Mesenchymal stem cell (in vitro differentiated cells and primary cell): ENCODE measurements at regions not wholly inside any gene's neighbourhood (a gene's known extent, or its start where the extent isn't known, plus 50 kb on each side); places are given as distances from the start of the nearest gene placed in this dataset.

Experiments
- DNase-seq: peaks from one replicate; pipeline ENCODE4 v3.0.0-alpha.2; 2013
- H2AFZ ChIP-seq: one replicate; pipeline ENCODE4 v1.6.1; 2013; ENCODE audit warnings: low read depth, mild to moderate bottlenecking, control low read depth, inconsistent platforms, low read length, moderate library complexity
- H2AK5ac ChIP-seq: 2 replicates; pipeline ENCODE4 v1.6.1; 2013; ENCODE audit warnings: low read length, moderate library complexity, mild to moderate bottlenecking, inconsistent platforms; ENCODE audit not compliant: severe bottlenecking
- H2BK120ac ChIP-seq: one replicate; pipeline ENCODE4 v1.6.1; 2013; ENCODE audit warnings: low read depth, mild to moderate bottlenecking, inconsistent platforms, low read length, moderate library complexity
- H2BK12ac ChIP-seq, 2 experiments: one replicate each; pipeline ENCODE4 v1.6.1; 2013; ENCODE audit warnings: inconsistent platforms in 2 of 2, low read length in 2 of 2, mild to moderate bottlenecking in 2 of 2, moderate library complexity in 2 of 2, control low read depth in 1 of 2
- H2BK15ac ChIP-seq: one replicate; pipeline ENCODE4 v1.6.1; 2013; ENCODE audit warnings: mild to moderate bottlenecking, low read depth, inconsistent platforms; ENCODE audit not compliant: poor library complexity, severe bottlenecking
- H2BK5ac ChIP-seq: 2 replicates; pipeline ENCODE4 v1.6.1; 2013; ENCODE audit warnings: low read depth, mild to moderate bottlenecking, low read length, control low read depth, inconsistent platforms; ENCODE audit not compliant: poor library complexity, severe bottlenecking
- H3K14ac ChIP-seq, 2 experiments: one replicate each; pipeline ENCODE4 v1.6.1; 2013; ENCODE audit warnings: inconsistent platforms in 2 of 2, low read length in 2 of 2, control low read depth in 1 of 2, mild to moderate bottlenecking in 1 of 2, moderate library complexity in 1 of 2
- H3K18ac ChIP-seq, 2 experiments: one replicate each; pipeline ENCODE4 v1.6.1; 2013; ENCODE audit warnings: inconsistent platforms in 2 of 2, low read length in 2 of 2, control low read depth in 1 of 2, low read depth in 1 of 2, mild to moderate bottlenecking in 1 of 2
- H3K23ac ChIP-seq, 2 experiments: one replicate each; pipeline ENCODE4 v1.6.1; 2013; ENCODE audit warnings: inconsistent platforms in 2 of 2, low read length in 2 of 2, mild to moderate bottlenecking in 2 of 2, moderate library complexity in 2 of 2, control low read depth in 1 of 2
- H3K27ac ChIP-seq: 2 replicates; pipeline ENCODE4 v1.5.1; 2013; ENCODE audit warnings: mild to moderate bottlenecking, moderate library complexity, low read length, control low read depth, inconsistent platforms; ENCODE audit not compliant: poor library complexity, severe bottlenecking
- H3K27me3 ChIP-seq, 2 experiments: 2 replicates each; pipeline versions ENCODE4 v1.6.1 to v1.7.0; 2013; ENCODE audit warnings: low read length in 2 of 2, mild to moderate bottlenecking in 2 of 2, moderate library complexity in 2 of 2, control low read depth in 1 of 2, inconsistent platforms in 1 of 2; ENCODE audit not compliant: control insufficient read depth in 1 of 2, insufficient read depth in 1 of 2
- H3K36me3 ChIP-seq, 2 experiments: 2 replicates each; pipeline versions ENCODE4 v1.6.1 to v1.7.0; 2013; ENCODE audit warnings: low read length in 2 of 2, control low read depth in 1 of 2, inconsistent platforms in 1 of 2, low read depth in 1 of 2, mild to moderate bottlenecking in 1 of 2; ENCODE audit not compliant: insufficient read depth in 2 of 2, control insufficient read depth in 1 of 2
- H3K4ac ChIP-seq, 2 experiments: one replicate each; pipeline ENCODE4 v1.6.1; 2013; ENCODE audit warnings: inconsistent platforms in 2 of 2, low read length in 2 of 2, mild to moderate bottlenecking in 2 of 2, moderate library complexity in 2 of 2, control low read depth in 1 of 2, low read depth in 1 of 2
- H3K4me1 ChIP-seq: 2 replicates; pipeline ENCODE4 v1.6.1; 2013; ENCODE audit warnings: low read depth, low read length, control low read depth; ENCODE audit not compliant: control insufficient read depth, insufficient read depth
- H3K4me2 ChIP-seq: 2 replicates; pipeline ENCODE4 v1.6.1; 2013; ENCODE audit warnings: low read length, mild to moderate bottlenecking, inconsistent platforms; ENCODE audit not compliant: poor library complexity, severe bottlenecking
- H3K4me3 ChIP-seq, 2 experiments: 2 replicates each; pipeline versions ENCODE4 v1.5.1 to v1.7.0; 2013; ENCODE audit warnings: low read length in 2 of 2, mild to moderate bottlenecking in 2 of 2, control low read depth in 1 of 2, low read depth in 1 of 2; ENCODE audit not compliant: insufficient read depth in 1 of 2
- H3K79me1 ChIP-seq: replicated peaks from 2 replicates; pipeline ENCODE4 v1.6.1; 2013; ENCODE audit warnings: mild to moderate bottlenecking, control low read depth, low read length, inconsistent platforms; ENCODE audit not compliant: poor library complexity, severe bottlenecking
- H3K9ac ChIP-seq: 2 replicates; pipeline ENCODE4 v1.7.0; 2013; ENCODE audit warnings: mild to moderate bottlenecking, low read length, moderate library complexity
- H3K9me3 ChIP-seq: 2 replicates; pipeline ENCODE4 v1.7.0; 2013; ENCODE audit warnings: mild to moderate bottlenecking, low read length; ENCODE audit not compliant: control insufficient read depth
- H4K8ac ChIP-seq: one replicate; pipeline ENCODE4 v1.6.1; 2013; ENCODE audit warnings: inconsistent platforms, mild to moderate bottlenecking, low read length, moderate library complexity
- H4K91ac ChIP-seq: one replicate; pipeline ENCODE4 v1.6.1; 2013; ENCODE audit warnings: mild to moderate bottlenecking, low read length, inconsistent platforms
- WGBS: methylation state at CpG from one replicate; pipeline ENCODE4 v1.1.7; 2013; ENCODE audit warnings: mixed read lengths; 5-methylcytosine and 5-hydroxymethylcytosine counted together

DNA sequence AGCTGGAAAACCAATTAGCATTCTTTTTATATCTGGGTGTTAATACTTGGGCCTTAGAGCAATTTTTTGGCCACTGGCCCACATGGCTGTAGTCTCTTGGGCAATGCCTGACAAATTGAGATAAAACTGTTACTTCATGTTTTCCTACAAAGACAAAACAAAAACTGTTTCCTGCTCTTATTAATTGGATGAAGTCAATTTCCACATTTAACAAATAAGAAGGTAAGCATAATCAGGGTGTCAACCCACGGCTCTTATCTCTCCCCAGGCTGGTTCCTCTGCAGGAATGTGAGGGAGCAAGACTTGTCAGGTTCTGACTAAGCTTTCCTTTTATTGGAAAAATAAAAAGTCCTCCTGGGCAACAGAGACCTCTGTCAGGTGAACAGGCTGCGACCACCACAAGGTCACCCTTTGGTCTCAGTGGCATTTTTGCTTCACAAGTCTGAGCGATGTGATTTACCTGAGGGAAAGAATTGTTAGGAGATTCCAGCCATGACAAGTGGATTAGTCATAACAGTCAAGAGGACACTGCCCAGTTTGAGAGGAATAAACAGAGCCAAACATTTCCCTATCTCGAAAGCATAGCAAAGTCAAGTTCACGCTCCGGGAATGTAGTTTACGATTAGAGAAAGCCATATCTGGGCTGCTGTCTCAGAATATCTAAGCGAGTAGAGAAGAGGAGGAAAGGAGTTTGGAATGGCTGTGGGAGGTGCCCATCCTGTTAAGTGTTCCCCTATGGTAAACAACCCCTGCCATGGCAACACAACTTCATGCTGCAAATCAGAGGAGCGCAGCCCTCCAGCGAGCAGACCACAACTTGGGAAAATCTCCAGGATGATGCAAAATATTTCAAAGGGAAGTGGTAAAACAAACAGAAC, 144.4 kb downstream of the TES start:
- H2BK120ac ChIP-seq: peak overlapping the region; percentile 93
- H3K9me3 ChIP-seq: no peaks in the 10 kb centered on the region
- peak overlapping the region; percentile 87 for H3K9ac ChIP-seq
- peak overlapping the region; percentile 41 for H3K4me2 ChIP-seq
- peak overlapping the region; percentile 15 to 81 for H3K18ac ChIP-seq
- H3K4me1 ChIP-seq: peaks cover 6% of the 10 kb centered on the region
- no peak overlapping the region for H2BK15ac ChIP-seq
- H3K79me1 ChIP-seq: no peaks in the 10 kb centered on the region
- peak; percentile 100 for DNase-seq
- H2BK5ac ChIP-seq: peak overlapping the region; percentile 51
- no peak overlapping the region for H4K8ac ChIP-seq
- H2AK5ac ChIP-seq: peak overlapping the region; percentile 99
- H4K91ac ChIP-seq: peak overlapping the region; percentile 15
- H3K36me3 ChIP-seq: no peaks in the 10 kb centered on the region
- no peak overlapping the region for H3K23ac ChIP-seq
- H2AFZ ChIP-seq: no peak overlapping the region
- H2BK12ac ChIP-seq: peak overlapping the region in 1 of 2 experiments; percentile 77
- H3K27me3 ChIP-seq: no peaks in the 10 kb centered on the region
- H3K27ac ChIP-seq: peak overlapping the region; percentile 93
- 4% methylated on average over 10 of the region's 10 CpGs for WGBS
- H3K14ac ChIP-seq: no peak overlapping the region
- H3K4me3 ChIP-seq: peak overlapping the region in 1 of 2 experiments; percentile 67
- peak overlapping the region in 1 of 2 experiments; percentile 80 for H3K4ac ChIP-seq

DNA sequence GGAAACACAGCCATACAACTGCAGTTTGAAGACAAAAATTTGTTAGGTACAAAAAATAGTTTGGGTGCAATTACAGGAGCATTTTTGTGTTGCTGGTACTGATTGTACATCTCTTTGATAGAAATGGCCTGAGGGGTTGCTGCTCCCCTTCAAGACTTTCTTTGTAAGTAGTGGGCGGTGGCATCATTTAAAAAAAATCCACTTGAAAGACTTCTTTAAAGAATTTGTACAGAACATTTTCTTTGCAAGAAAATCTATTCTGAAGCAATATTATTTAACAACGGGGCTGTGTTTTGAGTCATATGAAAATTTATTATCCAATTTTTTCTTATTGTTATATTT, 144.1 kb upstream of the CAV2 start:
- Histone ChIP-seq H3K4me2 (peak overlapping the region; percentile 41), H2BK5ac (no peak overlapping the region), H2AFZ (no peak overlapping the region), H3K23ac (no peak overlapping the region), H2AK5ac (no peak overlapping the region), H3K14ac (no peak overlapping the region), H4K8ac (no peak overlapping the region), H4K91ac (no peak overlapping the region), H3K9me3 (no peaks in the 10 kb centered on the region), H3K9ac (peak overlapping the region; percentile 87), H3K18ac (no peak overlapping the region), H2BK12ac (no peak overlapping the region), H2BK15ac (no peak overlapping the region), H3K79me1 (no peaks in the 10 kb centered on the region), H3K4ac (no peak overlapping the region), H3K4me3 (peak overlapping the region in 1 of 2 experiments; percentile 67), H3K27me3 (no peaks in the 10 kb centered on the region), H3K4me1 (peaks cover 6% of the 10 kb centered on the region), H2BK120ac (peak overlapping the region; percentile 94), H3K27ac (peak overlapping the region; percentile 93), H3K36me3 (no peaks in the 10 kb centered on the region)
- WGBS: no CpG with 5 or more reads among the region's 2 CpGs
- DNase-seq: no peak

DNA sequence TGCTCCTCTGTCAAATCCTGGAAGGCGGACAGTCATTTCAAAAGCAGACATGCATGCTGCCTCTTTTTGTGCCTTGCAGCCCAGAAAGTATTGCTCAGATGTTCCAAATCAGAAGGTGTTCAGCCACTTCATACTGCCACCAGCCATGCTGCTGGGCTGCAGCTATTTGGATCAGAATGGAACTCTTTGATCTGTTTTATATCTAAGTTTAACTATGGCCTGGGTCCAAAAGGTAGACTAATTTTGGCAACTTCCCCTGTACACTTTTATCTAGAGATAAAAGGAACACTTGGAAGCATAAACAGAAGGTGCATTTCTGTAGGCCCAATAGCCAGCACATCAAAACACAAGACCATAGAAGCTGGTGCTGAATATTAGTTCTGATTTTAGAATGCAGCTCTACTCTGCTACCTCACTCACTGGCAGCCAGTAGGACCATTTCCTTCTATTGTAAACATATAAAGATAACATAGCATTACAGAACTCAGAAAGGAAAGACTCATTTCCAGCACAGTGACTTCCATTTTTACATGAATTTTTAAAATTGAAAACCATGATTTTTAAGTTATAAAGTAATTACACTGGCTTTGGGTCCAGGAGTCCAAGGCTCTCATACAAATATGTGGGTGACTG, 143.1 kb upstream of the CAV2 start:
- H3K4me2 ChIP-seq: no peak overlapping the region
- 100% methylated on average over 1 of the region's 1 CpG for WGBS
- peak overlapping the region; percentile 89 for H2BK15ac ChIP-seq
- H2AK5ac ChIP-seq: peak overlapping the region; percentile 92
- H2BK12ac ChIP-seq: peak overlapping the region; percentile 85 to 86
- H2BK5ac ChIP-seq: peak overlapping the region; percentile 8
- H3K4me3 ChIP-seq: no peak overlapping the region
- H3K23ac ChIP-seq: no peak overlapping the region
- peak overlapping the region; percentile 87 for H3K9ac ChIP-seq
- H3K79me1 ChIP-seq: no peaks in the 10 kb centered on the region
- H3K27ac ChIP-seq: peak overlapping the region; percentile 75
- no peaks in the 10 kb centered on the region for H3K36me3 ChIP-seq
- no peak overlapping the region for H4K91ac ChIP-seq
- no peak overlapping the region for H4K8ac ChIP-seq
- DNase-seq: peak; percentile 33
- peak overlapping the region; percentile 46 to 88 for H3K4ac ChIP-seq
- no peaks in the 10 kb centered on the region for H3K27me3 ChIP-seq
- no peaks in the 10 kb centered on the region for H3K9me3 ChIP-seq
- peak overlapping the region in 1 of 2 experiments; percentile 18 for H3K14ac ChIP-seq
- peak overlapping the region; percentile 71 to 91 for H3K18ac ChIP-seq
- H3K4me1 ChIP-seq: peaks cover 6% of the 10 kb centered on the region
- peak overlapping the region; percentile 94 for H2BK120ac ChIP-seq
- no peak overlapping the region for H2AFZ ChIP-seq

DNA sequence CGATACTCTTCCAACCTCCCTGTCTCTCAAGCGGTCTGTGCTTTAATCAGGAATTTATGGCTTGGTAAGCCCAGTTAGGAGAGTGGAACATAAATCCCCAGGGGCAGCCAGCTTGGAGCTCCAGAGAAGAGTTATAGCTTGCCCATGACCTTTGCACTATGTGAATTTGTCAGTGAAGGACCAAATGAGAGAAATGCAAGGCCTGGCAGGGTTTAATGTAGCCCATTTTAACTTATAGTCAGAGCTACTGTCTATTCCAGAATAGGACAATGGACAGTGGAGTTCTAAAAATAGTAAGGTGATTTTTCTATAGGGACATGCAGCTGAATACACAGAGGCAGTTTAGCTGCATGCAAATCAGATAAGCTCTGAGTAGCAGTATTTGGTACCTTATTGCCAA, 142.6 kb upstream of the CAV2 start:
- H3K27me3 ChIP-seq: no peaks in the 10 kb centered on the region
- no peak overlapping the region for H2BK5ac ChIP-seq
- no peak overlapping the region for H3K18ac ChIP-seq
- H4K8ac ChIP-seq: no peak overlapping the region
- H3K27ac ChIP-seq: peak overlapping the region; percentile 75
- H3K9me3 ChIP-seq: no peaks in the 10 kb centered on the region
- no peak overlapping the region for H2BK15ac ChIP-seq
- no peak overlapping the region for H4K91ac ChIP-seq
- no peak overlapping the region for H2BK12ac ChIP-seq
- H3K4ac ChIP-seq: no peak overlapping the region
- DNase-seq: peak; percentile 67
- no peak overlapping the region for H2BK120ac ChIP-seq
- no peak overlapping the region for H2AK5ac ChIP-seq
- H3K4me2 ChIP-seq: no peak overlapping the region
- WGBS: 8% methylated on average over 1 of the region's 2 CpGs
- no peak overlapping the region for H3K14ac ChIP-seq
- H3K23ac ChIP-seq: no peak overlapping the region
- H3K4me3 ChIP-seq: no peak overlapping the region
- H3K36me3 ChIP-seq: no peaks in the 10 kb centered on the region
- H2AFZ ChIP-seq: no peak overlapping the region
- peak overlapping the region; percentile 2 for H3K9ac ChIP-seq
- H3K79me1 ChIP-seq: no peaks in the 10 kb centered on the region
- peaks cover 6% of the 10 kb centered on the region for H3K4me1 ChIP-seq
